ENCODE measurements at regions not wholly inside any gene's neighbourhood (a gene's known extent, or its start where the extent isn't known, plus 50 kb on each side); places are given as distances from the start of the nearest gene placed in this dataset.

- intact Hi-C loops (cut with DNase I) = no loop called here
- DNase-seq (no peak), FAIRE-seq (no peak)
- no peak for TF ChIP-seq CTCF (IDR thresholded peaks at IDR 0.05; ENCODE audit: borderline replicate concordance, extremely low read depth, insufficient read depth)
- H3K9ac ChIP-seq (ENCODE audit: low read length in 3 of 3) = no peak overlapping the region
- H3K4me1 ChIP-seq (ENCODE audit: control insufficient read depth in 2 of 3, insufficient read depth in 2 of 3, low read depth in 1 of 3, low read length in 3 of 3) = peaks cover 0 to 7% (median 0%) of the 10 kb centered on the region in 3 donors
- H3K27ac ChIP-seq (ENCODE audit: low read depth in 2 of 2, low read length in 2 of 2) = no peak overlapping the region
- no peaks in the 10 kb centered on the region for H3K27me3 ChIP-seq (ENCODE audit: control insufficient read depth, insufficient read depth, low read length)
- no peak overlapping the region for H3K4me3 ChIP-seq (ENCODE audit: low read length in 3 of 3)
- H3K36me3 ChIP-seq (ENCODE audit: control insufficient read depth in 2 of 3, insufficient read depth in 3 of 3, low read length in 3 of 3) = no peaks in the 10 kb centered on the region
- H3K9me3 ChIP-seq (ENCODE audit: control insufficient read depth in 2 of 3, insufficient read depth in 1 of 3, low read length in 3 of 3) = no peaks in the 10 kb centered on the region
Measured at GRCh38 chr10:6345404-6345803, 142.7 kb downstream of the PFKFB3 start.

GRCh38 chr10:6346631-6347030 is 143.9 kb downstream of the PFKFB3 start:
- intact Hi-C loops (cut with DNase I) = no loop called here
- DNase-seq = no peak
- no peak for FAIRE-seq
- Histone ChIP-seq H3K9me3 (ENCODE audit: control insufficient read depth in 2 of 3, insufficient read depth in 1 of 3, low read length in 3 of 3) (no peaks in the 10 kb centered on the region), H3K4me1 (ENCODE audit: control insufficient read depth in 2 of 3, insufficient read depth in 2 of 3, low read depth in 1 of 3, low read length in 3 of 3) (peaks cover 0 to 7% (median 0%) of the 10 kb centered on the region in 3 donors), H3K27me3 (ENCODE audit: control insufficient read depth, insufficient read depth, low read length) (no peaks in the 10 kb centered on the region), H3K27ac (ENCODE audit: low read depth in 2 of 2, low read length in 2 of 2) (no peak overlapping the region), H3K9ac (ENCODE audit: low read length in 3 of 3) (no peak overlapping the region), H3K4me3 (ENCODE audit: low read length in 3 of 3) (no peak overlapping the region), H3K36me3 (ENCODE audit: control insufficient read depth in 2 of 3, insufficient read depth in 3 of 3, low read length in 3 of 3) (no peaks in the 10 kb centered on the region)
- no peak for TF ChIP-seq CTCF (IDR thresholded peaks at IDR 0.05; ENCODE audit: borderline replicate concordance, extremely low read depth, insufficient read depth)

GRCh38 chr10:6347391-6347951 is 144.7 kb downstream of the PFKFB3 start:
- FAIRE-seq (no peak), DNase-seq (no peak)
- Histone ChIP-seq H3K4me3 (ENCODE audit: low read length in 3 of 3) (no peak overlapping the region), H3K36me3 (ENCODE audit: control insufficient read depth in 2 of 3, insufficient read depth in 3 of 3, low read length in 3 of 3) (no peaks in the 10 kb centered on the region), H3K9me3 (ENCODE audit: control insufficient read depth in 2 of 3, insufficient read depth in 1 of 3, low read length in 3 of 3) (no peaks in the 10 kb centered on the region), H3K9ac (ENCODE audit: low read length in 3 of 3) (no peak overlapping the region), H3K4me1 (ENCODE audit: control insufficient read depth in 2 of 3, insufficient read depth in 2 of 3, low read depth in 1 of 3, low read length in 3 of 3) (peaks cover 0 to 7% (median 0%) of the 10 kb centered on the region in 3 donors), H3K27ac (ENCODE audit: low read depth in 2 of 2, low read length in 2 of 2) (no peak overlapping the region), H3K27me3 (ENCODE audit: control insufficient read depth, insufficient read depth, low read length) (no peaks in the 10 kb centered on the region)
- intact Hi-C loops (cut with DNase I) = no loop called here
- no peak for TF ChIP-seq CTCF (IDR thresholded peaks at IDR 0.05; ENCODE audit: borderline replicate concordance, extremely low read depth, insufficient read depth)

All from kidney (tissue), 13 donors.